MM.1S (cell line): ENCODE measurements at regions not wholly inside any gene's neighbourhood (a gene's known extent, or its start where the extent isn't known, plus 50 kb on each side); places are given as distances from the start of the nearest gene placed in this dataset.

Experiments used
- DNase-seq: peaks from one replicate; pipeline ENCODE4 v3.0.0-alpha.2; 2015
- H2AFZ ChIP-seq: fragments of 300-600 bp; sonication (generic); 2 replicates; pipeline ENCODE4 v1.6.0; 2016; ENCODE audit warnings: antibody characterized with exemption, low read length
- H3F3A ChIP-seq: fragments of 300-600 bp; sonication (generic); 2 replicates; pipeline ENCODE4 v1.6.1; 2016; ENCODE audit warnings: mild to moderate bottlenecking, antibody characterized with exemption, low read length, moderate library complexity, mixed read lengths; ENCODE audit not compliant: insufficient read depth
- H3K27ac ChIP-seq: fragments of 300-600 bp; sonication (generic); 2 replicates; pipeline ENCODE4 v1.5.1; 2016; ENCODE audit warnings: mild to moderate bottlenecking, low read length
- H3K27me3 ChIP-seq: fragments of 300-600 bp; sonication (generic); replicated peaks from 2 replicates; pipeline ENCODE4 v1.6.0; 2016; ENCODE audit warnings: low read length; ENCODE audit not compliant: insufficient read depth
- H3K36me3 ChIP-seq: fragments of 300-600 bp; sonication (generic); replicated peaks from 2 replicates; pipeline ENCODE4 v1.6.1; 2016; ENCODE audit warnings: mild to moderate bottlenecking, low read length, mixed read lengths; ENCODE audit not compliant: insufficient read depth
- H3K4me1 ChIP-seq: fragments of 300-600 bp; sonication (generic); 2 replicates; pipeline ENCODE4 v1.6.1; 2016; ENCODE audit warnings: low read length, mixed read lengths
- H3K4me2 ChIP-seq: fragments of 300-600 bp; sonication (generic); 2 replicates; pipeline ENCODE4 v1.6.0; 2016; ENCODE audit warnings: low read depth, low read length
- H3K4me3 ChIP-seq: fragments of 300-600 bp; sonication (generic); 2 replicates; pipeline ENCODE4 v1.5.1; 2016; ENCODE audit warnings: low read length, mixed read lengths
- H3K79me2 ChIP-seq: fragments of 300-600 bp; sonication (generic); 2 replicates; pipeline ENCODE4 v1.6.1; 2016; ENCODE audit warnings: mixed run types, low read length, mixed read lengths
- H3K9ac ChIP-seq: fragments of 300-600 bp; sonication (generic); 2 replicates; pipeline ENCODE4 v1.6.1; 2016; ENCODE audit warnings: low read length, mixed read lengths
- H3K9me2 ChIP-seq: fragments of 300-600 bp; sonication (generic); replicated peaks from 2 replicates; pipeline ENCODE4 v1.6.1; 2016; ENCODE audit warnings: mild to moderate bottlenecking, low read length, mixed read lengths; ENCODE audit not compliant: insufficient read depth
- H3K9me3 ChIP-seq: fragments of 300-600 bp; sonication (generic); replicated peaks from 2 replicates; pipeline ENCODE4 v1.6.1; 2016; ENCODE audit warnings: mild to moderate bottlenecking, low read length, mixed read lengths; ENCODE audit not compliant: insufficient read depth
- H4K20me1 ChIP-seq: fragments of 300-600 bp; sonication (generic); 2 replicates; pipeline ENCODE4 v1.6.1; 2016; ENCODE audit warnings: mild to moderate bottlenecking, low read length, moderate library complexity, mixed read lengths; ENCODE audit not compliant: insufficient read depth
- EZH2 ChIP-seq: fragments of 300-600 bp; sonication (generic); optimal IDR thresholded peaks from 2 replicates; pipeline ENCODE3; 2017; ENCODE audit warnings: low read depth, mild to moderate bottlenecking, antibody characterized with exemption, low read length, mixed read lengths
- EZH2phosphoT487 ChIP-seq: fragments of 300-600 bp; sonication (generic); IDR thresholded peaks from 2 replicates; pipeline ENCODE4 v1.6.1; 2018; ENCODE audit warnings: antibody characterized with exemption, low read length
- TF ChIP-seq, protein P1 (sequence below): fragments of 300-600 bp; sonication (generic); IDR thresholded peaks from 2 replicates; pipeline ENCODE4 v1.5.1; 2016; ENCODE audit warnings: antibody characterized with exemption, low read length, mixed read lengths

GRCh38 chr12:115364921-115365320 lies 680.9 kb upstream of the TBX3 start:
- no peak overlapping the region for H3K4me3 ChIP-seq
- no peak overlapping the region for H2AFZ ChIP-seq

GRCh38 chr12:115362339-115362976 lies 678.5 kb upstream of the TBX3 start:
- no peak overlapping the region for H3K9ac ChIP-seq
- no peaks in the 10 kb centered on the region for H3K9me2 ChIP-seq
- H3K9me3 ChIP-seq = no peaks in the 10 kb centered on the region
- no peaks in the 10 kb centered on the region for H3F3A ChIP-seq
- DNase-seq = no peak
- no peak overlapping the region for H2AFZ ChIP-seq
- H4K20me1 ChIP-seq = no peaks in the 10 kb centered on the region
- H3K36me3 ChIP-seq = no peaks in the 10 kb centered on the region
- H3K4me1 ChIP-seq = no peaks in the 10 kb centered on the region
- no peak for TF ChIP-seq EZH2phosphoT487
- TF ChIP-seq, protein P1, sequence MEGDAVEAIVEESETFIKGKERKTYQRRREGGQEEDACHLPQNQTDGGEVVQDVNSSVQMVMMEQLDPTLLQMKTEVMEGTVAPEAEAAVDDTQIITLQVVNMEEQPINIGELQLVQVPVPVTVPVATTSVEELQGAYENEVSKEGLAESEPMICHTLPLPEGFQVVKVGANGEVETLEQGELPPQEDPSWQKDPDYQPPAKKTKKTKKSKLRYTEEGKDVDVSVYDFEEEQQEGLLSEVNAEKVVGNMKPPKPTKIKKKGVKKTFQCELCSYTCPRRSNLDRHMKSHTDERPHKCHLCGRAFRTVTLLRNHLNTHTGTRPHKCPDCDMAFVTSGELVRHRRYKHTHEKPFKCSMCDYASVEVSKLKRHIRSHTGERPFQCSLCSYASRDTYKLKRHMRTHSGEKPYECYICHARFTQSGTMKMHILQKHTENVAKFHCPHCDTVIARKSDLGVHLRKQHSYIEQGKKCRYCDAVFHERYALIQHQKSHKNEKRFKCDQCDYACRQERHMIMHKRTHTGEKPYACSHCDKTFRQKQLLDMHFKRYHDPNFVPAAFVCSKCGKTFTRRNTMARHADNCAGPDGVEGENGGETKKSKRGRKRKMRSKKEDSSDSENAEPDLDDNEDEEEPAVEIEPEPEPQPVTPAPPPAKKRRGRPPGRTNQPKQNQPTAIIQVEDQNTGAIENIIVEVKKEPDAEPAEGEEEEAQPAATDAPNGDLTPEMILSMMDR = no peak
- no peak overlapping the region for H3K27ac ChIP-seq
- no peaks in the 10 kb centered on the region for H3K79me2 ChIP-seq
- no peak overlapping the region for H3K4me2 ChIP-seq
- H3K4me3 ChIP-seq = no peak overlapping the region
- no peaks in the 10 kb centered on the region for H3K27me3 ChIP-seq

More at GRCh38 chr12:115364921-115365320, 680.9 kb upstream of the TBX3 start:
- no peaks in the 10 kb centered on the region for H3K27me3 ChIP-seq
- no peaks in the 10 kb centered on the region for H3K79me2 ChIP-seq
- no peak overlapping the region for H3K27ac ChIP-seq
- H3K36me3 ChIP-seq = no peaks in the 10 kb centered on the region
- no peaks in the 10 kb centered on the region for H4K20me1 ChIP-seq
- no peaks in the 10 kb centered on the region for H3K9me3 ChIP-seq
- no peaks in the 10 kb centered on the region for H3K9me2 ChIP-seq
- H3F3A ChIP-seq = no peaks in the 10 kb centered on the region
- no peak for DNase-seq
- no peak for TF ChIP-seq EZH2
- TF ChIP-seq, protein P1 = no peak
- TF ChIP-seq EZH2phosphoT487 = no peak
- no peaks in the 10 kb centered on the region for H3K4me1 ChIP-seq
- no peak overlapping the region for H3K4me2 ChIP-seq
- H3K9ac ChIP-seq = no peak overlapping the region

DNA sequence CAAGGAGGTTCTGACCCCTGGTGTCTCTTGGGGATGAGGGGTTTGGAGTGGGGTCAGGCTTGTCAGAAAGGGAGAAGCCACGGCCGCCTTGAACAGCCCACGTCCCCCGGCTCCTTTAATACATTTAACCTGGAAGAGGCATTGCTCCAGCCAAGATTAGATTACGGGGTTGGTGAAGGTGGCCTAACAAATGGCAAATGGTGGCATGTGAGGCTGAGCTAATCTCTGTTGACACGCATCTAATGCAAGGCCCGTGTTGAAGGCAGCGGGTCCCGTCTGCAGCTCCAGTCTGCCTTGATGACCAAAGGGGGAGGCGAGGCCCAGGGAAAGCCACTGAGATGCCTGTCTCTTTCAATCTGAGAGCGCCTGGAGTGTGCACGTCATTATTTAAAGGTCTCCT lies 673.7 kb upstream of the TBX3 start:
- no peaks in the 10 kb centered on the region for H3K27me3 ChIP-seq
- no peak for DNase-seq

More for the DNA sequence above, 673.7 kb upstream of the TBX3 start:
- Histone ChIP-seq H3K4me1 (no peaks in the 10 kb centered on the region), H3K9ac (no peak overlapping the region), H3K9me3 (no peaks in the 10 kb centered on the region), H2AFZ (no peak overlapping the region), H3F3A (no peaks in the 10 kb centered on the region), H3K4me3 (no peak overlapping the region), H3K27ac (no peak overlapping the region), H4K20me1 (no peaks in the 10 kb centered on the region), H3K4me2 (no peak overlapping the region), H3K36me3 (no peaks in the 10 kb centered on the region), H3K9me2 (no peaks in the 10 kb centered on the region), H3K79me2 (no peaks in the 10 kb centered on the region)
- TF ChIP-seq EZH2 (no peak), EZH2phosphoT487 (no peak)
- TF ChIP-seq, protein P1 = no peak
